ENCODE measurements at regions not wholly inside any gene's neighbourhood (a gene's known extent, or its start where the extent isn't known, plus 50 kb on each side); places are given as distances from the start of the nearest gene placed in this dataset.

- Histone ChIP-seq H3K9me3 (peaks cover 0 to 5% (median 0%) of the 10 kb centered on the region in 12 donors), H3K36me3 (no peaks in the 10 kb centered on the region), H3K27me3 (peaks cover 0 to 25% (median 5%) of the 10 kb centered on the region in 9 donors), H3K4me1 (no peaks in the 10 kb centered on the region), H3K4me3 (no peak overlapping the region), H3K27ac (no peak overlapping the region)
- 33 to 60% (median 57%) methylated on average over 38 to 41 of the region's 41 CpGs for WGBS, 4 donors
- ATAC-seq (no peak), DNase-seq (no peak)
- TF ChIP-seq POLR2A (IDR thresholded peaks at IDR 0.05): no peak
- TF ChIP-seq, protein P1, sequence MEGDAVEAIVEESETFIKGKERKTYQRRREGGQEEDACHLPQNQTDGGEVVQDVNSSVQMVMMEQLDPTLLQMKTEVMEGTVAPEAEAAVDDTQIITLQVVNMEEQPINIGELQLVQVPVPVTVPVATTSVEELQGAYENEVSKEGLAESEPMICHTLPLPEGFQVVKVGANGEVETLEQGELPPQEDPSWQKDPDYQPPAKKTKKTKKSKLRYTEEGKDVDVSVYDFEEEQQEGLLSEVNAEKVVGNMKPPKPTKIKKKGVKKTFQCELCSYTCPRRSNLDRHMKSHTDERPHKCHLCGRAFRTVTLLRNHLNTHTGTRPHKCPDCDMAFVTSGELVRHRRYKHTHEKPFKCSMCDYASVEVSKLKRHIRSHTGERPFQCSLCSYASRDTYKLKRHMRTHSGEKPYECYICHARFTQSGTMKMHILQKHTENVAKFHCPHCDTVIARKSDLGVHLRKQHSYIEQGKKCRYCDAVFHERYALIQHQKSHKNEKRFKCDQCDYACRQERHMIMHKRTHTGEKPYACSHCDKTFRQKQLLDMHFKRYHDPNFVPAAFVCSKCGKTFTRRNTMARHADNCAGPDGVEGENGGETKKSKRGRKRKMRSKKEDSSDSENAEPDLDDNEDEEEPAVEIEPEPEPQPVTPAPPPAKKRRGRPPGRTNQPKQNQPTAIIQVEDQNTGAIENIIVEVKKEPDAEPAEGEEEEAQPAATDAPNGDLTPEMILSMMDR (IDR thresholded peaks at IDR 0.05): no peak
- intact Hi-C loops (cut with DNase I): no loop called here
These were observed 51.1 kb upstream of the PPP2R3B start for GRCh38 chrX:437661-438390.

DNA sequence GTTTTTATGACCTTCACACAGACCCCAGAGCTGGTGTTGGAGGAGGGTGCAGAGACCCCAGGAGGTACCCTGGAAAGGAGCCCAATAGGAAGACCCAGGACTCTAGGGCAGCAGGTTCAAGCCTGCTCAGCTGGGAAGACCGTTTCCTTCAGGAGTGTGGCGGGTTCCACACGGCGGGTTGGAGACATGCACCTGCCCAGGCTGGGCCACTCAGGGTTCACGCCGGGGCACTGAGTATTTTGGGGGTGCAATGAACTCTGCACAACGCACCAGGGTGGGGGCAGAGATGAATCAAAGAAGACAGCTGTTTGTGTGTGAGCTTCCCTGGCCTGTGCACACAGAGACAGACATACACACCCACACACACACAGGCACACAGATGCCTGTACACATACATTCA lies 52.5 kb upstream of the PPP2R3B start:
- Histone ChIP-seq H3K4me1 (no peaks in the 10 kb centered on the region), H3K9me3 (peaks cover 0 to 5% (median 0%) of the 10 kb centered on the region in 12 donors), H3K27ac (no peak overlapping the region), H3K4me3 (no peak overlapping the region), H3K27me3 (peaks cover 0 to 25% (median 5%) of the 10 kb centered on the region in 9 donors), H3K36me3 (no peaks in the 10 kb centered on the region)
- DNase-seq: no peak
- TF ChIP-seq POLR2A (IDR thresholded peaks at IDR 0.05): no peak
- intact Hi-C loops (cut with DNase I): no loop called here
- WGBS, 4 donors: 92 to 98% (median 93%) methylated on average over 6 to 7 of the region's 7 CpGs
- ATAC-seq: no peak

- no peak overlapping the region for H3K27ac ChIP-seq
- H3K27me3 ChIP-seq: peaks cover 0 to 25% (median 5%) of the 10 kb centered on the region in 9 donors
- no peak for DNase-seq
- 95 to 98% (median 96%) methylated on average over 9 of the region's 9 CpGs for WGBS, 4 donors
- intact Hi-C loops (cut with DNase I): no loop called here
- H3K4me1 ChIP-seq: no peaks in the 10 kb centered on the region
- no peak overlapping the region for H3K4me3 ChIP-seq
- ATAC-seq: no peak
- TF ChIP-seq POLR2A (IDR thresholded peaks at IDR 0.05): no peak
- TF ChIP-seq, protein P1 (IDR thresholded peaks at IDR 0.05): no peak
- no peaks in the 10 kb centered on the region for H3K36me3 ChIP-seq
- peaks cover 0 to 5% (median 0%) of the 10 kb centered on the region in 12 donors for H3K9me3 ChIP-seq
These were observed 53.0 kb upstream of the PPP2R3B start for GRCh38 chrX:439719-440118.

GRCh38 chrX:440636-441035 lies 53.9 kb upstream of the PPP2R3B start:
- DNase-seq: no peak
- peaks cover 0 to 25% (median 5%) of the 10 kb centered on the region in 9 donors for H3K27me3 ChIP-seq
- no peak for TF ChIP-seq POLR2A (IDR thresholded peaks at IDR 0.05)
- TF ChIP-seq, protein P1 (IDR thresholded peaks at IDR 0.05): no peak

More at GRCh38 chrX:440636-441035, 53.9 kb upstream of the PPP2R3B start:
- H3K27ac ChIP-seq: no peak overlapping the region
- intact Hi-C loops (cut with DNase I): no loop called here
- no peaks in the 10 kb centered on the region for H3K4me1 ChIP-seq
- H3K36me3 ChIP-seq: no peaks in the 10 kb centered on the region
- 85 to 93% (median 91%) methylated on average over 13 to 14 of the region's 14 CpGs for WGBS, 4 donors
- no peak overlapping the region for H3K4me3 ChIP-seq
- H3K9me3 ChIP-seq: peaks cover 0 to 8% (median 0%) of the 10 kb centered on the region in 12 donors
- no peak for ATAC-seq
